ENCODE measurements at regions not wholly inside any gene's neighbourhood (a gene's known extent, or its start where the extent isn't known, plus 50 kb on each side); places are given as distances from the start of the nearest gene placed in this dataset.

- DNase-seq (ENCODE audit: low read depth) = no peak
- no peak overlapping the region for H3K4me3 ChIP-seq (ENCODE audit: low read depth, low read length)
- no peak for TF ChIP-seq CTCF (IDR thresholded peaks at IDR 0.05; ENCODE audit: insufficient read depth, low read depth, low read length, missing control alignments)
Measured at GRCh38 chr4:165580351-165580905, 201.6 kb downstream of the CPE start.

- no peak for TF ChIP-seq CTCF (IDR thresholded peaks at IDR 0.05; ENCODE audit: insufficient read depth, low read depth, low read length, missing control alignments)
- H3K4me3 ChIP-seq (ENCODE audit: low read depth, low read length) = no peak overlapping the region
- DNase-seq (ENCODE audit: low read depth) = no peak
Measured at GRCh38 chr4:165583341-165583740, 204.5 kb downstream of the CPE start.

- DNase-seq (ENCODE audit: low read depth) = no peak
- no peak for TF ChIP-seq CTCF (IDR thresholded peaks at IDR 0.05; ENCODE audit: insufficient read depth, low read depth, low read length, missing control alignments)
- no peak overlapping the region for H3K4me3 ChIP-seq (ENCODE audit: low read depth, low read length)
Measured at GRCh38 chr4:165584916-165585315, 206.1 kb downstream of the CPE start.

- TF ChIP-seq CTCF (IDR thresholded peaks at IDR 0.05; ENCODE audit: insufficient read depth, low read depth, low read length, missing control alignments) = no peak
- no peak for DNase-seq (ENCODE audit: low read depth)
- H3K4me3 ChIP-seq (ENCODE audit: low read depth, low read length) = no peak overlapping the region
Measured at GRCh38 chr4:165588534-165589315, 209.9 kb downstream of the CPE start.

- no peak overlapping the region for H3K4me3 ChIP-seq (ENCODE audit: low read depth, low read length)
- no peak for TF ChIP-seq CTCF (IDR thresholded peaks at IDR 0.05; ENCODE audit: insufficient read depth, low read depth, low read length, missing control alignments)
- DNase-seq (ENCODE audit: low read depth) = no peak
Measured at GRCh38 chr4:165592386-165592785, 213.6 kb downstream of the CPE start.

GRCh38 chr4:165597581-165598480 is 219.0 kb downstream of the CPE start:
- DNase-seq (ENCODE audit: low read depth) = no peak
- no peak for TF ChIP-seq CTCF (IDR thresholded peaks at IDR 0.05; ENCODE audit: insufficient read depth, low read depth, low read length, missing control alignments)
- H3K4me3 ChIP-seq (ENCODE audit: low read depth, low read length) = no peak overlapping the region

Measured in GM12865 (cell line).